Neural progenitor cell (in vitro differentiated cells): ENCODE measurements at regions not wholly inside any gene's neighbourhood (a gene's known extent, or its start where the extent isn't known, plus 50 kb on each side); places are given as distances from the start of the nearest gene placed in this dataset.

Experiments
- DNase-seq: peaks from one replicate; pipeline ENCODE4 v3.0.0-alpha.2; 2016; ENCODE audit warnings: low spot score
- H2AFZ ChIP-seq: fragments of 200-600 bp; sonication (generic); replicated peaks from 2 replicates; pipeline ENCODE4 v1.6.1; 2016; ENCODE audit warnings: antibody characterized with exemption
- H3F3A ChIP-seq: fragments of 200-600 bp; sonication (generic); 2 replicates; pipeline ENCODE4 v1.6.1; 2016; ENCODE audit warnings: antibody characterized with exemption, low read depth
- H3K27ac ChIP-seq: fragments of 200-600 bp; sonication (generic); 2 replicates; pipeline ENCODE4 v1.5.1; 2016; ENCODE audit warnings: mild to moderate bottlenecking
- H3K27me3 ChIP-seq: fragments of 200-600 bp; sonication (generic); 2 replicates; pipeline ENCODE4 v1.6.1; 2016; ENCODE audit warnings: mild to moderate bottlenecking, moderate library complexity
- H3K36me3 ChIP-seq: fragments of 200-600 bp; sonication (generic); 2 replicates; pipeline ENCODE4 v1.5.1; 2016
- H3K4me1 ChIP-seq: fragments of 200-600 bp; sonication (generic); 2 replicates; pipeline ENCODE4 v1.6.1; 2016; ENCODE audit warnings: mixed run types
- H3K4me2 ChIP-seq: fragments of 200-600 bp; sonication (generic); 2 replicates; pipeline ENCODE4 v1.6.1; 2016
- H3K4me3 ChIP-seq: fragments of 200-600 bp; sonication (generic); 2 replicates; pipeline ENCODE4 v1.5.1; 2016
- H3K79me2 ChIP-seq: fragments of 200-600 bp; sonication (generic); 2 replicates; pipeline ENCODE4 v1.6.1; 2016; ENCODE audit warnings: low read depth
- H3K9ac ChIP-seq: fragments of 200-600 bp; sonication (generic); 2 replicates; pipeline ENCODE4 v1.6.1; 2016
- H3K9me3 ChIP-seq: fragments of 200-600 bp; sonication (generic); 2 replicates; pipeline ENCODE4 v1.5.1; 2016; ENCODE audit warnings: low read depth
- H4K20me1 ChIP-seq: fragments of 200-600 bp; sonication (generic); 2 replicates; pipeline ENCODE4 v1.6.1; 2016; ENCODE audit warnings: low read depth
- H3K27ac Mint-ChIP-seq: 3 replicates; pipeline ENCODE4 v1.8.0; 2021; ENCODE audit warnings: mixed read lengths
- H3K27me3 Mint-ChIP-seq: 2 replicates; pipeline ENCODE4 v1.8.0; 2022; ENCODE audit warnings: low read depth, mild to moderate bottlenecking, inconsistent platforms, moderate library complexity, mixed read lengths; ENCODE audit not compliant: insufficient read depth
- H3K36me3 Mint-ChIP-seq: 3 replicates; pipeline ENCODE4 v1.8.0; 2021; ENCODE audit warnings: mixed read lengths
- H3K4me1 Mint-ChIP-seq: 3 replicates; pipeline ENCODE4 v1.8.0; 2021; ENCODE audit warnings: mixed read lengths
- H3K4me3 Mint-ChIP-seq: 3 replicates; pipeline ENCODE4 v1.8.0; 2021; ENCODE audit warnings: mild to moderate bottlenecking, moderate library complexity, mixed read lengths
- H3K9me3 Mint-ChIP-seq: 3 replicates; pipeline ENCODE4 v1.8.0; 2020; ENCODE audit warnings: mixed read lengths
- EZH2 ChIP-seq: fragments of 200-600 bp; sonication (generic); IDR thresholded peaks from 2 replicates; pipeline ENCODE4 v1.6.1; 2017; ENCODE audit warnings: antibody characterized with exemption, mild to moderate bottlenecking, moderate library complexity
- EZH2phosphoT487 ChIP-seq: fragments of 200-600 bp; sonication (generic); IDR thresholded peaks from 2 replicates; pipeline ENCODE4 v1.6.1; 2017; ENCODE audit warnings: antibody characterized with exemption
- TF ChIP-seq, protein P1 (sequence below): fragments of 200-600 bp; sonication (generic); IDR thresholded peaks from 2 replicates; pipeline ENCODE4 v1.5.1; 2017; ENCODE audit warnings: antibody characterized with exemption, mild to moderate bottlenecking

DNA sequence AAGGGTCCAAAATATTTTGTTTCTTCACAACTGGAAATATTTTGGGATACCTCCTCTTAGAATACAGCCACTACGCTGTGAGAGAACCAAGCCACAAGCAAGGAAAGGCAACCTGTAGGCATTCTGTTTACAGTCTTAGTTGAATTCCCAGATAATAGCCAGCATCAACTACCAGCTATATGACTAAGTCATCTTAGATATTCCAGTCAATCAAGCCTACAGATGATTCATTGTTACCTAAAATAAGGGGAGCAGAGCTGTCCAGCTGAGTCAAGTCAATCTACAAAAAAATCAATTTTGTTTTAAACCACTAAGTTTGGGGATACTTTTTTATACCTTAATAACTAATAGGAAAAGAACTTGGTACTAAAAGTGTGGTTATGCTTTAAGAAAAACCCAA lies 526.4 kb upstream of the DPPA4 start:
- no peak overlapping the region for H3K4me3 ChIP-seq
- H3K79me2 ChIP-seq = no peaks in the 10 kb centered on the region
- TF ChIP-seq EZH2 (no peak), EZH2phosphoT487 (no peak)
- TF ChIP-seq, protein P1, sequence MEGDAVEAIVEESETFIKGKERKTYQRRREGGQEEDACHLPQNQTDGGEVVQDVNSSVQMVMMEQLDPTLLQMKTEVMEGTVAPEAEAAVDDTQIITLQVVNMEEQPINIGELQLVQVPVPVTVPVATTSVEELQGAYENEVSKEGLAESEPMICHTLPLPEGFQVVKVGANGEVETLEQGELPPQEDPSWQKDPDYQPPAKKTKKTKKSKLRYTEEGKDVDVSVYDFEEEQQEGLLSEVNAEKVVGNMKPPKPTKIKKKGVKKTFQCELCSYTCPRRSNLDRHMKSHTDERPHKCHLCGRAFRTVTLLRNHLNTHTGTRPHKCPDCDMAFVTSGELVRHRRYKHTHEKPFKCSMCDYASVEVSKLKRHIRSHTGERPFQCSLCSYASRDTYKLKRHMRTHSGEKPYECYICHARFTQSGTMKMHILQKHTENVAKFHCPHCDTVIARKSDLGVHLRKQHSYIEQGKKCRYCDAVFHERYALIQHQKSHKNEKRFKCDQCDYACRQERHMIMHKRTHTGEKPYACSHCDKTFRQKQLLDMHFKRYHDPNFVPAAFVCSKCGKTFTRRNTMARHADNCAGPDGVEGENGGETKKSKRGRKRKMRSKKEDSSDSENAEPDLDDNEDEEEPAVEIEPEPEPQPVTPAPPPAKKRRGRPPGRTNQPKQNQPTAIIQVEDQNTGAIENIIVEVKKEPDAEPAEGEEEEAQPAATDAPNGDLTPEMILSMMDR = no peak
- no peak for DNase-seq
- Mint-ChIP-seq H3K36me3 (no peaks in the 10 kb centered on the region), H3K4me3 (no peak overlapping the region), H3K27me3 (no peaks in the 10 kb centered on the region), H3K27ac (no peak overlapping the region), H3K9me3 (no peaks in the 10 kb centered on the region), H3K4me1 (peaks cover 2% of the 10 kb centered on the region)
- no peak overlapping the region for H3K27ac ChIP-seq
- H3K27me3 ChIP-seq = no peaks in the 10 kb centered on the region
- no peaks in the 10 kb centered on the region for H4K20me1 ChIP-seq
- no peaks in the 10 kb centered on the region for H3F3A ChIP-seq
- no peaks in the 10 kb centered on the region for H3K36me3 ChIP-seq
- H2AFZ ChIP-seq = no peak overlapping the region
- H3K9ac ChIP-seq = no peak overlapping the region
- H3K9me3 ChIP-seq = no peaks in the 10 kb centered on the region
- no peak overlapping the region for H3K4me2 ChIP-seq
- H3K4me1 ChIP-seq = no peaks in the 10 kb centered on the region

DNA sequence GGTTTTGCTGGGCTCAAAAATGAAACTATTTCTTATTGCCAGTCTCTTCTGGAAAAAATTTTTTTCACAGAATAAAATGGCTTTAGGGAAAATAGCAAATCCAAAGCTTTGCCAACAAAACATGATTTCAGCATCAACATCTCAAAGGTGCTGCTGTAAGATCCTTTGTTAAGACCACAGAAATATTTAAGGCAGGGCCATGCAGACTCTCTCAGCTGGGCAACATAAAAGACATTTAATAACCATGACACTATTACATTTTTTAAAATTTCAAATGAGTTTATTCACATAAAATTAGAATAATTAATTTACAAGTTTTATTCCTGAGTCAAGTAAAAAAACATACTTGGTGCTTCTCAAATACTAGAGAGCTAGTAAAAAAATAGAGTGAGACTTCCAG lies 527.1 kb upstream of the DPPA4 start:
- H3K4me1 ChIP-seq = no peaks in the 10 kb centered on the region
- Mint-ChIP-seq H3K4me1 (peaks cover 2% of the 10 kb centered on the region), H3K27ac (no peak overlapping the region), H3K9me3 (no peaks in the 10 kb centered on the region), H3K36me3 (no peaks in the 10 kb centered on the region), H3K27me3 (no peaks in the 10 kb centered on the region), H3K4me3 (no peak overlapping the region)
- no peak overlapping the region for H3K9ac ChIP-seq
- no peaks in the 10 kb centered on the region for H3K9me3 ChIP-seq
- no peak overlapping the region for H3K4me2 ChIP-seq
- no peak overlapping the region for H3K4me3 ChIP-seq
- no peak for DNase-seq
- no peak overlapping the region for H3K27ac ChIP-seq
- TF ChIP-seq, protein P1 = no peak
- no peak for TF ChIP-seq EZH2
- TF ChIP-seq EZH2phosphoT487 = no peak
- no peaks in the 10 kb centered on the region for H3F3A ChIP-seq
- H4K20me1 ChIP-seq = no peaks in the 10 kb centered on the region
- H3K27me3 ChIP-seq = no peaks in the 10 kb centered on the region
- no peak overlapping the region for H2AFZ ChIP-seq
- H3K36me3 ChIP-seq = no peaks in the 10 kb centered on the region
- H3K79me2 ChIP-seq = no peaks in the 10 kb centered on the region

- no peak overlapping the region for H2AFZ ChIP-seq
- Mint-ChIP-seq H3K4me1 (peaks cover 2% of the 10 kb centered on the region), H3K27ac (no peak overlapping the region), H3K36me3 (no peaks in the 10 kb centered on the region), H3K9me3 (peaks cover 2% of the 10 kb centered on the region), H3K27me3 (no peaks in the 10 kb centered on the region), H3K4me3 (no peak overlapping the region)
- TF ChIP-seq EZH2phosphoT487 = no peak
- TF ChIP-seq EZH2 = no peak
- TF ChIP-seq, protein P1 = no peak
- H3F3A ChIP-seq = no peaks in the 10 kb centered on the region
- H3K27me3 ChIP-seq = no peaks in the 10 kb centered on the region
- H3K4me1 ChIP-seq = no peaks in the 10 kb centered on the region
- H4K20me1 ChIP-seq = no peaks in the 10 kb centered on the region
- H3K4me2 ChIP-seq = no peak overlapping the region
- no peaks in the 10 kb centered on the region for H3K36me3 ChIP-seq
- H3K9ac ChIP-seq = no peak overlapping the region
- DNase-seq = no peak
- H3K9me3 ChIP-seq = no peaks in the 10 kb centered on the region
- no peak overlapping the region for H3K27ac ChIP-seq
- H3K4me3 ChIP-seq = no peak overlapping the region
- no peaks in the 10 kb centered on the region for H3K79me2 ChIP-seq
Observed at GRCh38 chr3:109869586-109869985, 532.2 kb upstream of the DPPA4 start.
